Colonic mucosa (tissue), 4 donors: ENCODE measurements at regions not wholly inside any gene's neighbourhood (a gene's known extent, or its start where the extent isn't known, plus 50 kb on each side); places are given as distances from the start of the nearest gene placed in this dataset.

Experiments used
- DNase-seq: peaks from one replicate; pipeline ENCODE4 v3.0.0-alpha.2; 2020
- H3K27ac ChIP-seq: fragments of 200-600 bp; one replicate; pipeline ENCODE4 v1.8.0; 2021
- H3K27me3 ChIP-seq: fragments of 200-600 bp; one replicate; pipeline ENCODE4 v1.8.0; 2021
- H3K36me3 ChIP-seq: fragments of 200-600 bp; one replicate; pipeline ENCODE4 v1.8.0; 2021
- H3K4me1 ChIP-seq: fragments of 200-600 bp; one replicate; pipeline ENCODE4 v1.8.0; 2021; ENCODE audit warnings: mild to moderate bottlenecking
- H3K4me3 ChIP-seq: fragments of 200-600 bp; one replicate; pipeline ENCODE4 v1.8.0; 2021
- H3K9ac ChIP-seq, 2 donors: one replicate each; pipeline ENCODE4 v1.7.0; 2013; ENCODE audit warnings: control low read depth in 2 of 2, low read depth in 2 of 2, low read length in 2 of 2
- H3K9me3 ChIP-seq: fragments of 200-600 bp; one replicate; pipeline ENCODE4 v1.8.0; 2021
- CTCF ChIP-seq: fragments of 200-600 bp; IDR thresholded peaks from one replicate; pipeline ENCODE4 v1.8.0; 2022; ENCODE audit warnings: antibody characterized with exemption, mild to moderate bottlenecking
- intact Hi-C: fragments of 100-400 bp; cut with DNase I; formaldehyde crosslinking; loops from one replicate; pipeline ENCODE4 v1.14.1; 2022
- donor health status: healthy.
- donor health status: DM: no; HTN: no; CAD: no.
- donor health status: DM: no; HTN: no; CAD: no.

- no peak for TF ChIP-seq CTCF
- H3K9me3 ChIP-seq: no peaks in the 10 kb centered on the region
- no peaks in the 10 kb centered on the region for H3K4me1 ChIP-seq
- no peak overlapping the region for H3K9ac ChIP-seq
- no peaks in the 10 kb centered on the region for H3K36me3 ChIP-seq
- no peak overlapping the region for H3K27ac ChIP-seq
- H3K4me3 ChIP-seq: no peak overlapping the region
- H3K27me3 ChIP-seq: no peaks in the 10 kb centered on the region
- intact Hi-C loops: no loop called here
- DNase-seq: no peak
Observed at GRCh38 chr3:82079335-82079890, 318.0 kb upstream of the GBE1 start.

GRCh38 chr3:82078246-82078645 is 316.8 kb upstream of the GBE1 start:
- Histone ChIP-seq H3K4me3 (no peak overlapping the region), H3K27me3 (no peaks in the 10 kb centered on the region), H3K9me3 (no peaks in the 10 kb centered on the region), H3K4me1 (no peaks in the 10 kb centered on the region), H3K36me3 (no peaks in the 10 kb centered on the region), H3K27ac (no peak overlapping the region), H3K9ac (no peak overlapping the region)
- intact Hi-C loops: no loop called here
- DNase-seq: no peak
- TF ChIP-seq CTCF: no peak

GRCh38 chr3:82067420-82067819 is 306.0 kb upstream of the GBE1 start:
- intact Hi-C loops: no loop called here
- H3K9ac ChIP-seq: no peak overlapping the region

GRCh38 chr3:82058809-82059208 is 297.4 kb upstream of the GBE1 start:
- intact Hi-C loops: no loop called here
- Histone ChIP-seq H3K9ac (no peak overlapping the region), H3K27ac (no peak overlapping the region), H3K27me3 (no peaks in the 10 kb centered on the region), H3K4me3 (no peak overlapping the region), H3K9me3 (no peaks in the 10 kb centered on the region), H3K4me1 (no peaks in the 10 kb centered on the region), H3K36me3 (no peaks in the 10 kb centered on the region)
- no peak for DNase-seq
- no peak for TF ChIP-seq CTCF

More at GRCh38 chr3:82067420-82067819, 306.0 kb upstream of the GBE1 start:
- Histone ChIP-seq H3K27ac (no peak overlapping the region), H3K27me3 (no peaks in the 10 kb centered on the region), H3K9me3 (no peaks in the 10 kb centered on the region), H3K4me3 (no peak overlapping the region), H3K36me3 (no peaks in the 10 kb centered on the region), H3K4me1 (no peaks in the 10 kb centered on the region)
- no peak for TF ChIP-seq CTCF
- DNase-seq: no peak

GRCh38 chr3:82055792-82056191 is 294.3 kb upstream of the GBE1 start:
- no peak for DNase-seq

More at GRCh38 chr3:82055792-82056191, 294.3 kb upstream of the GBE1 start:
- H3K9ac ChIP-seq: no peak overlapping the region
- H3K9me3 ChIP-seq: no peaks in the 10 kb centered on the region
- no peak overlapping the region for H3K27ac ChIP-seq
- H3K4me1 ChIP-seq: no peaks in the 10 kb centered on the region
- no peak overlapping the region for H3K4me3 ChIP-seq
- intact Hi-C loops: no loop called here
- H3K36me3 ChIP-seq: no peaks in the 10 kb centered on the region
- TF ChIP-seq CTCF: no peak
- H3K27me3 ChIP-seq: no peaks in the 10 kb centered on the region
